T-cell (primary cell): ENCODE measurements at regions not wholly inside any gene's neighbourhood (a gene's known extent, or its start where the extent isn't known, plus 50 kb on each side); places are given as distances from the start of the nearest gene placed in this dataset.
"Not testable (repeated sequence)": the region's sequence is repeated elsewhere in the genome, so short reads cannot be mapped to it uniquely, and the experiment has no call there.

ENCODE experiments used
- ATAC-seq, 4 experiments: fragments of 200-7000 bp in 3 of 4; fragments of 150-1000 bp in 1 of 4; cut with Tn5 transposase; replicated peaks in 1 of 4; 1 replicate in 3 of 4; 2 replicates in 1 of 4; pipeline ENCODE4 v1.10.0; 2021; ENCODE audit warnings: moderate library complexity in 3 of 4, mild to moderate bottlenecking in 2 of 4, moderate number of reproducible peaks in 1 of 4
- CTCF ChIA-PET, 2 donors: fragments of 300-600 bp; sonication (Branson Sonifier 250); formaldehyde crosslinking; loops; one replicate each; lab custom pipeline; 2022; ENCODE audit warnings: antibody characterized with exemption in 2 of 2; lab: Charles Lee
- POLR2A ChIA-PET, 2 donors: fragments of 300-600 bp; sonication (Branson Sonifier 250); formaldehyde crosslinking; loops; one replicate each; lab custom pipeline; 2022; ENCODE audit warnings: antibody characterized with exemption in 2 of 2; lab: Charles Lee
- DNase-seq, 35 experiments: peaks; one replicate each; pipeline versions ENCODE4 v3.0.0 to v3.0.0-alpha.2; 2013 to 2023
- H3K27ac ChIP-seq: one replicate; pipeline ENCODE4 v1.5.1; 2013; ENCODE audit warnings: low read length
- H3K27me3 ChIP-seq, 2 experiments: replicated peaks in 1 of 2; 1 replicate in 1 of 2; 2 replicates in 1 of 2; pipeline versions ENCODE4 v1.6.1 to v1.7.0; 2013; ENCODE audit warnings: low read length in 1 of 2, mixed read lengths in 1 of 2; ENCODE audit not compliant: control insufficient read depth in 2 of 2, insufficient read depth in 2 of 2; ENCODE audit errors: extremely low read depth in 1 of 2
- H3K36me3 ChIP-seq, 2 donors: 1 replicate in 1 of 2; 2 replicates in 1 of 2; pipeline versions ENCODE4 v1.6.1 to v1.7.0; 2013; ENCODE audit warnings: low read length in 1 of 2; ENCODE audit not compliant: control insufficient read depth in 2 of 2, insufficient read depth in 1 of 2; ENCODE audit errors: extremely low read depth in 1 of 2
- H3K4me1 ChIP-seq, 2 experiments: 1 replicate in 1 of 2; 2 replicates in 1 of 2; pipeline versions ENCODE4 v1.6.1 to v1.7.0; 2013; ENCODE audit warnings: low read length in 2 of 2, mixed read lengths in 1 of 2; ENCODE audit not compliant: insufficient read depth in 2 of 2, control insufficient read depth in 1 of 2; ENCODE audit errors: extremely low read depth in 1 of 2
- H3K4me3 ChIP-seq, 2 donors: 1 replicate in 1 of 2; 2 replicates in 1 of 2; pipeline versions ENCODE4 v1.5.1 to v1.7.0; 2013; ENCODE audit warnings: mild to moderate bottlenecking in 2 of 2, low read length in 1 of 2, moderate library complexity in 1 of 2; ENCODE audit not compliant: control insufficient read depth in 1 of 2; ENCODE audit errors: extremely low read depth in 1 of 2
- H3K9me3 ChIP-seq: 2 replicates; pipeline ENCODE4 v1.7.0; 2013
- H3K27ac Mint-ChIP-seq, 2 donors: one replicate each; pipeline ENCODE4 v1.8.0; 2020 to 2021; ENCODE audit warnings: mild to moderate bottlenecking in 2 of 2, mixed read lengths in 2 of 2
- H3K27me3 Mint-ChIP-seq, 2 donors: one replicate each; pipeline ENCODE4 v1.8.0; 2021 to 2022; ENCODE audit warnings: mixed read lengths in 2 of 2
- H3K36me3 Mint-ChIP-seq: one replicate; pipeline ENCODE4 v1.8.0; 2021; ENCODE audit warnings: mixed read lengths
- H3K4me1 Mint-ChIP-seq, 3 donors: one replicate each; pipeline ENCODE4 v1.8.0; 2020 to 2022; ENCODE audit warnings: mixed read lengths in 3 of 3, mild to moderate bottlenecking in 1 of 3
- H3K4me3 Mint-ChIP-seq, 3 donors: one replicate each; pipeline ENCODE4 v1.8.0; 2020 to 2022; ENCODE audit warnings: mild to moderate bottlenecking in 3 of 3, mixed read lengths in 3 of 3, moderate library complexity in 3 of 3
- H3K9me3 Mint-ChIP-seq, 3 donors: one replicate each; pipeline ENCODE4 v1.8.0; 2020 to 2022; ENCODE audit warnings: mixed read lengths in 3 of 3
- WGBS: methylation state at CpG from one replicate; pipeline ENCODE4 v1.1.5; 2013; ENCODE audit warnings: missing lambda C conversion rate; ENCODE audit not compliant: insufficient coverage; 5-methylcytosine and 5-hydroxymethylcytosine counted together

GRCh38 chr1:221965891-221966290 lies 224.0 kb upstream of the DUSP10 start:
- H3K36me3 Mint-ChIP-seq, H3K9me3 ChIP-seq, CTCF ChIA-PET, H3K4me3 ChIP-seq, H3K9me3 Mint-ChIP-seq, H3K4me3 Mint-ChIP-seq, H3K4me1 ChIP-seq, POLR2A ChIA-PET, DNase-seq, H3K27ac Mint-ChIP-seq, H3K27ac ChIP-seq, H3K27me3 Mint-ChIP-seq, H3K27me3 ChIP-seq, ATAC-seq, H3K36me3 ChIP-seq: not testable (repeated sequence)
- 97% methylated on average over 3 of the region's 6 CpGs for WGBS
- peaks cover 9 to 12% (median 10%) of the 10 kb centered on the region in 3 donors for H3K4me1 Mint-ChIP-seq

GRCh38 chr1:221965252-221965651 lies 223.4 kb upstream of the DUSP10 start:
- no peak overlapping the region for H3K27ac Mint-ChIP-seq
- no peaks in the 10 kb centered on the region for H3K27me3 ChIP-seq
- WGBS: no CpG with 5 or more reads among the region's 3 CpGs
- no peaks in the 10 kb centered on the region for H3K9me3 Mint-ChIP-seq
- no peaks in the 10 kb centered on the region for H3K36me3 Mint-ChIP-seq
- POLR2A ChIA-PET: no interaction called here
- CTCF ChIA-PET: no interaction called here
- H3K4me1 ChIP-seq: no peaks in the 10 kb centered on the region
- no peaks in the 10 kb centered on the region for H3K27me3 Mint-ChIP-seq
- ATAC-seq: no peak
- H3K4me3 Mint-ChIP-seq: no peak overlapping the region
- no peak for DNase-seq
- H3K36me3 ChIP-seq: no peaks in the 10 kb centered on the region
- H3K9me3 ChIP-seq: no peaks in the 10 kb centered on the region
- H3K4me3 ChIP-seq: no peak overlapping the region
- H3K4me1 Mint-ChIP-seq: peaks cover 9 to 15% (median 12%) of the 10 kb centered on the region in 3 donors
- H3K27ac ChIP-seq: no peak overlapping the region

DNA sequence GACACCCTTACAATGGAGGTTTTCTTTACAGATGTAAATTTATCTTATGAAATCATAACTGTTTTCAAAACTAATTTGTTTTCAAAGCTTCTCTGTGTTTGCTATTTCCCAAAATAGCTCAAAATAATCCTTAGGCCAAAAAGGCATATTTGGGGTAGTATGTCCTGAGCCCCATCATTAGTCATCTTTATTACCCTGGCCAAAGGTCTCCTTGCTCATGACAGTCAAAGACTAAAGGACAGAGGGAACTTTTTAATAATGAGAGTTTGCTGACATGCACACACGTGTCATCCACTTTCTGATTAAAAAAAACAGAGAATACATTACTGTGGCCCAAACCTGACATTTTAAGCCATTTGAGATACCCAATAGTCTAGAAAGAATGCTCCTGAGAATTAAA lies 221.9 kb upstream of the DUSP10 start:
- no peak overlapping the region for H3K27ac ChIP-seq
- H3K27me3 ChIP-seq: no peaks in the 10 kb centered on the region
- ATAC-seq (no peak), DNase-seq (no peak)
- no peaks in the 10 kb centered on the region for H3K27me3 Mint-ChIP-seq
- no peak overlapping the region for H3K27ac Mint-ChIP-seq
- peaks cover 9 to 15% (median 12%) of the 10 kb centered on the region in 3 donors for H3K4me1 Mint-ChIP-seq
- H3K4me3 ChIP-seq: no peak overlapping the region
- H3K36me3 Mint-ChIP-seq: no peaks in the 10 kb centered on the region
- no peak overlapping the region for H3K4me3 Mint-ChIP-seq
- H3K9me3 ChIP-seq: no peaks in the 10 kb centered on the region
- ChIA-PET CTCF (no interaction called here), POLR2A (no interaction called here)
- no peaks in the 10 kb centered on the region for H3K4me1 ChIP-seq
- H3K9me3 Mint-ChIP-seq: no peaks in the 10 kb centered on the region
- no CpG with 5 or more reads among the region's 1 CpG for WGBS
- H3K36me3 ChIP-seq: no peaks in the 10 kb centered on the region

GRCh38 chr1:221962385-221962784 lies 220.5 kb upstream of the DUSP10 start:
- DNase-seq (no peak), ATAC-seq (no peak)
- Mint-ChIP-seq H3K36me3 (no peaks in the 10 kb centered on the region), H3K9me3 (no peaks in the 10 kb centered on the region), H3K27me3 (no peaks in the 10 kb centered on the region), H3K4me1 (peaks cover 9 to 15% (median 12%) of the 10 kb centered on the region in 3 donors), H3K27ac (no peak overlapping the region), H3K4me3 (no peak overlapping the region)
- Histone ChIP-seq H3K27me3 (no peaks in the 10 kb centered on the region), H3K4me3 (no peak overlapping the region), H3K4me1 (no peaks in the 10 kb centered on the region), H3K9me3 (no peaks in the 10 kb centered on the region), H3K36me3 (no peaks in the 10 kb centered on the region), H3K27ac (no peak overlapping the region)
- CTCF ChIA-PET: no interaction called here
- POLR2A ChIA-PET: no interaction called here
- 97% methylated on average over 4 of the region's 4 CpGs for WGBS

DNA sequence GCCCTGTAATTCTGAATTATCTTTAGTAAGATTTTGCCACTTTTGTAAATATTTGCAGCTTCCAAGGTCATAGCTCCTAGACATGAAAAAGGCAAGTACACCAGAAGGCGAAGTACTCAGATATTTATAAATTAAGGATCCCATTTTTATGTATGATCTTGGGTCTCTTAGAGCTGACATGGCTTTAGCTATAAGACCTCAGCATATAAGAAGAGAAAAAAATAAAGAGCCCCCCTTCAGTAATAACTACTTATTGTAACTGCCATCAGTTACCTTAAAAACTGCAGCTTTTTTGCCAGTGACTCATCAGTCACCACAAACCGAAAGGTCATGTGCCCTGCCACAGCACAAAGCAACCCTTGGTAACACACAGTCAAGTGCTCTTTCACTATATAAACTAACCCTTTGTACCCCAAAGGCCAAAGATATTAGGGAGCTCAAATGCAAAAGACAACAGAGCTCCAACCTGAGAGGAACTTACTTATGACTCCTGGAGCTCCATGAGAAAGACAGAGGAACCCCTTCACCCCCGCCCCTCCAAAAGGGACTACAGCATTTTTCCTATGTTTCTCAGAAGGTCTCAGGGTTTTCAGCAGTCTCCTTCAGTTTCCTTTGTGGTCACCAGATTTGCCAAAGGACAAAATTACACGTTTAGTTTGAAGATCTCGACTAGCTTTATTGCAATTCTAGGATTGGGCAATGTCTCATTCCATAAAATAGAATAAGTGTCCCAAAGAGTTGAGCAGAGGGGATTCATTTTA lies 219.8 kb upstream of the DUSP10 start:
- Mint-ChIP-seq H3K4me3 (no peak overlapping the region), H3K9me3 (peaks cover 0 to 3% (median 0%) of the 10 kb centered on the region in 3 donors), H3K36me3 (no peaks in the 10 kb centered on the region), H3K27me3 (no peaks in the 10 kb centered on the region), H3K27ac (no peak overlapping the region), H3K4me1 (peaks cover 9 to 15% (median 12%) of the 10 kb centered on the region in 3 donors)
- H3K27me3 ChIP-seq: no peaks in the 10 kb centered on the region
- CTCF ChIA-PET: interaction anchor here in 1 of 2 donors (1.0 kb wide), 1 partner anchor 483 kb away, joined by 3 read pairs; no protein-coding TSS in a partner anchor
- WGBS: 14% methylated on average over 2 of the region's 5 CpGs
- POLR2A ChIA-PET: interaction anchor here in 1 of 2 donors (0.5 kb wide), 1 partner anchor 1108 kb away, joined by 5 read pairs; no protein-coding TSS in a partner anchor
- H3K27ac ChIP-seq: no peak overlapping the region
- H3K4me3 ChIP-seq: no peak overlapping the region
- peak in 3 of 4 experiments; percentile 64 to 80 (median 66) for ATAC-seq
- peaks cover 3% of the 10 kb centered on the region for H3K9me3 ChIP-seq
- no peaks in the 10 kb centered on the region for H3K4me1 ChIP-seq
- no peaks in the 10 kb centered on the region for H3K36me3 ChIP-seq
- DNase-seq: peak in 9 of 35 experiments; percentile 2 to 33 (median 10)

DNA sequence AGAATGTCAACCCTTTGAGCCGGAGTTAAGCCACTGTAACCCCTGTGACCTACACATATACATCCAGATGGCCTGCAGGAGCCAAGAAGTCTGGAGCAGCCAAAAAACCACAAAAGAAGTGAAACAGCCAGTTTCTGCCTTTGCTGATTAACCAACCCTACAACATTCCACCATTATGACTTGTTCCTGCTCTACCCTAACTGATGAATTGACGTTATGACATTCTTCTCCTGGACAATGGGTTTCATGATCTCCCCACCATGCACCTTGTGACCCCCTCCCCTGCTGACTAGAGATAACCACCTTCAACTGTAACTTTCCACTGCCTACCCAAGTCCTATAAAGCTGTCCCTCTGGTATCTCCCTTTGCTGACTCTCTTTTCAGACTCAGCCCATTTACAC lies 216.3 kb upstream of the DUSP10 start:
- H3K27me3 ChIP-seq, POLR2A ChIA-PET, DNase-seq, H3K27ac ChIP-seq, CTCF ChIA-PET, H3K9me3 Mint-ChIP-seq, H3K4me3 ChIP-seq, H3K36me3 Mint-ChIP-seq, H3K9me3 ChIP-seq, H3K27me3 Mint-ChIP-seq, H3K4me1 ChIP-seq, H3K4me3 Mint-ChIP-seq, H3K36me3 ChIP-seq, ATAC-seq: not testable (repeated sequence)
- Mint-ChIP-seq H3K27ac (peak overlapping the region in 1 of 2 donors; percentile 4), H3K4me1 (peaks cover 9 to 15% (median 12%) of the 10 kb centered on the region in 3 donors)
- WGBS: 76% methylated on average over 2 of the region's 2 CpGs
